Fibroblast of the aortic adventitia (primary cell): ENCODE measurements at regions not wholly inside any gene's neighbourhood (a gene's known extent, or its start where the extent isn't known, plus 50 kb on each side); places are given as distances from the start of the nearest gene placed in this dataset.

ENCODE experiments used
- DNase-seq: peaks from one replicate; pipeline ENCODE4 v3.0.0-alpha.2; 2010; ENCODE audit warnings: low read depth
- H3K4me3 ChIP-seq: 2 replicates; pipeline ENCODE4 v1.5.1; 2011; ENCODE audit warnings: low read depth, mild to moderate bottlenecking, control low read depth, low read length, moderate library complexity
- CTCF ChIP-seq: IDR thresholded peaks from 2 replicates; pipeline ENCODE4 v1.5.1; 2011; ENCODE audit warnings: mild to moderate bottlenecking, low read length, control low read depth, inconsistent platforms; ENCODE audit not compliant: insufficient read depth

- TF ChIP-seq CTCF = no peak
- H3K4me3 ChIP-seq = no peak overlapping the region
- no peak for DNase-seq
Observed at GRCh38 chr2:220478305-220479058, 851.1 kb downstream of the SLC4A3 start.

GRCh38 chr2:220482716-220483115, 855.3 kb downstream of the SLC4A3 start:
- no peak overlapping the region for H3K4me3 ChIP-seq
- no peak for TF ChIP-seq CTCF
- no peak for DNase-seq

- DNase-seq = no peak
- no peak for TF ChIP-seq CTCF
- no peak overlapping the region for H3K4me3 ChIP-seq
Observed at GRCh38 chr2:220489121-220489520, 861.7 kb downstream of the SLC4A3 start.

- DNase-seq = no peak
- H3K4me3 ChIP-seq = no peak overlapping the region
- no peak for TF ChIP-seq CTCF
Observed at GRCh38 chr2:220491670-220492069, 864.2 kb downstream of the SLC4A3 start.

- no peak for DNase-seq
- no peak overlapping the region for H3K4me3 ChIP-seq
- TF ChIP-seq CTCF = no peak
Observed at GRCh38 chr2:220493871-220494525, 866.6 kb downstream of the SLC4A3 start.

GRCh38 chr2:220496513-220496912, 869.1 kb downstream of the SLC4A3 start:
- no peak for TF ChIP-seq CTCF
- no peak overlapping the region for H3K4me3 ChIP-seq
- no peak for DNase-seq
